ENCODE measurements at regions not wholly inside any gene's neighbourhood (a gene's known extent, or its start where the extent isn't known, plus 50 kb on each side); places are given as distances from the start of the nearest gene placed in this dataset.

DNA sequence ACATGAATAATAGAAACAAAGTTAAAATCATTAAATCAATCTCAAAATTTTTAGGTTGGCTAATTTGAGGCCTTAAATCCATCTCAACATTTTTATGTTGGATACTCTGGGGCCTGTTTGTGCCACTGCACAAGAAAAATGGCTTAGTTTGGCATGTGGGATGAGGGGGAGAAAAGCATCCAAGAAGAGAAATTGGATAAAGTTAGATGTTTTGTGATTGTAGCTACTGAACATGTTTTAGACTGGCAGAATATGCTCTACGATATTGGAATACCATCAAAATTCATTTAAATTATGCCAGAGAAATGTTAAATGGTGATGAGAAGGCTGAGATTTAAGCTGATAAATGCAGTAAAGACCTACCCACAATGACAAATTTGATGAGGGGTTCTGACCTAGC, 376.9 kb downstream of the CXXC4 start:
- no peak for DNase-seq
- Mint-ChIP-seq H3K4me1 (no peaks in the 10 kb centered on the region), H3K9me3 (ENCODE audit: low read depth) (peaks cover 13% of the 10 kb centered on the region), H3K27me3 (no peaks in the 10 kb centered on the region), H3K36me3 (ENCODE audit: low read depth) (no peaks in the 10 kb centered on the region), H3K27ac (no peak overlapping the region), H3K4me3 (no peak overlapping the region)
- CTCF ChIA-PET: interaction anchor here (0.9 kb wide), 1 partner anchor 18 kb away, joined by 3 read pairs; no protein-coding TSS in a partner anchor
- no peak for ATAC-seq
- intact Hi-C loops (cut with DNase I, micrococcal nuclease): no loop called here
- POLR2A ChIA-PET: no interaction called here

DNA sequence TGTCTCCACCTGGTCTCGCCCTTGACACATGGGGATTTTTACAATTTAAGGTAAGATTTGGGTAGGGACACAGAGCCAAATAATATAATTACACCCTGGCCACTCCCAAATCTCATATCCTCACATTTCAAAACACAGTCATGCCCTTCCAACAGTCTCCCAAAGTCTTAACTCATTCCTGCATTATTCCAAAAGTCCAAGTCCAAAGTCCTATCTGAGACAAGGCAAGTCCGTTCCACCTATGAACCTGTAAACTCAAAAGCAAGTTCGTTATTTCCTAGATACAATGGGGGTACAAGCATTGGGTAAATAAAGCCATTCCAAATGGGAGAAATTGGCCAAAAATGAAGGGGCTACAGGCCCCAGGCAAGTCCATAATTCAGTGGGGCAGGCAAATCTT, 380.8 kb downstream of the CXXC4 start:
- CTCF ChIA-PET: no interaction called here
- Mint-ChIP-seq H3K4me3 (no peak overlapping the region), H3K4me1 (no peaks in the 10 kb centered on the region), H3K36me3 (ENCODE audit: low read depth) (no peaks in the 10 kb centered on the region), H3K9me3 (ENCODE audit: low read depth) (peaks cover 18% of the 10 kb centered on the region), H3K27me3 (no peaks in the 10 kb centered on the region), H3K27ac (no peak overlapping the region)
- intact Hi-C loops (cut with DNase I, micrococcal nuclease): no loop called here
- DNase-seq: no peak
- no peak for ATAC-seq
- POLR2A ChIA-PET: no interaction called here

- intact Hi-C loops (cut with DNase I, micrococcal nuclease): no loop called here
- Mint-ChIP-seq H3K9me3 (ENCODE audit: low read depth) (peaks cover 26% of the 10 kb centered on the region), H3K27me3 (no peaks in the 10 kb centered on the region), H3K36me3 (ENCODE audit: low read depth) (no peaks in the 10 kb centered on the region), H3K4me1 (no peaks in the 10 kb centered on the region), H3K4me3 (no peak overlapping the region), H3K27ac (no peak overlapping the region)
- CTCF ChIA-PET: interaction anchor here (0.9 kb wide), 1 partner anchor 18 kb away, joined by 3 read pairs; no protein-coding TSS in a partner anchor
- POLR2A ChIA-PET: no interaction called here
- no peak for ATAC-seq
- DNase-seq: no peak
Observed at GRCh38 chr4:104099141-104099540, 379.4 kb upstream of the TACR3 start.

- ATAC-seq (no peak), DNase-seq (no peak)
- ChIA-PET CTCF (no interaction called here), POLR2A (no interaction called here)
- Mint-ChIP-seq H3K4me1 (no peaks in the 10 kb centered on the region), H3K36me3 (ENCODE audit: low read depth) (no peaks in the 10 kb centered on the region), H3K9me3 (ENCODE audit: low read depth) (peaks cover 13% of the 10 kb centered on the region), H3K27ac (no peak overlapping the region), H3K4me3 (no peak overlapping the region), H3K27me3 (no peaks in the 10 kb centered on the region)
- intact Hi-C loops (cut with DNase I, micrococcal nuclease): no loop called here
Observed at GRCh38 chr4:104093247-104093646, 373.5 kb upstream of the TACR3 start.

DNA sequence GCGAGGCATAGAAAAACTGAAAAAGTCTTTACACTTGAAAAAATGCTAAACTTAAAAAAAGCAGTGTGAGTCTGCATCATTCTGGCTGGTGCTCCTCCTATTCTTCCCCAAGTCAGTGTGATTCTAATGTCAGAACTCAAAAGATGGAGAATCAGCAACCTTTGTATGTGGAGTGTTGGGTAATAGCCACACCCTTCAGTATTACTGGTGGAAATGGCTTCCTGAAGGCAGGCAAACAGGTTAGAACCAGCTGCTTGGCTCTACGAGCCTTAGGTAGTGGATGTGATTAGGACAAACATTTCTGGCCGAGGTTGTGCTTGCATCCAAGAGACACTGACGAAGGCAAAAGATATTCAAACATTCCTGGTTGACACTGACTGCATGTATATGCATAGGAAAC, 353.4 kb upstream of the TACR3 start:
- intact Hi-C loops (cut with DNase I, micrococcal nuclease): no loop called here
- CTCF ChIA-PET: no interaction called here

GRCh38 chr4:104066533-104066932, 346.7 kb upstream of the TACR3 start:
- Mint-ChIP-seq H3K36me3 (ENCODE audit: low read depth) (no peaks in the 10 kb centered on the region), H3K9me3 (ENCODE audit: low read depth) (peaks cover 8% of the 10 kb centered on the region), H3K27ac (no peak overlapping the region), H3K27me3 (no peaks in the 10 kb centered on the region), H3K4me3 (no peak overlapping the region), H3K4me1 (no peaks in the 10 kb centered on the region)
- DNase-seq (no peak), ATAC-seq (no peak)
- intact Hi-C loops (cut with DNase I, micrococcal nuclease): loop anchor here in 1 of 2 experiments (5.0 kb wide), 1 partner anchor 796 kb away; no protein-coding TSS in a partner anchor
- ChIA-PET POLR2A (no interaction called here), CTCF (no interaction called here)

More for the DNA sequence above, 353.4 kb upstream of the TACR3 start:
- H3K36me3 Mint-ChIP-seq (ENCODE audit: low read depth): no peaks in the 10 kb centered on the region
- no peaks in the 10 kb centered on the region for H3K27me3 Mint-ChIP-seq
- DNase-seq (no peak), ATAC-seq (no peak)
- no peak overlapping the region for H3K4me3 Mint-ChIP-seq
- peaks cover 8% of the 10 kb centered on the region for H3K9me3 Mint-ChIP-seq (ENCODE audit: low read depth)
- POLR2A ChIA-PET: no interaction called here
- no peak overlapping the region for H3K27ac Mint-ChIP-seq
- no peaks in the 10 kb centered on the region for H3K4me1 Mint-ChIP-seq

DNA sequence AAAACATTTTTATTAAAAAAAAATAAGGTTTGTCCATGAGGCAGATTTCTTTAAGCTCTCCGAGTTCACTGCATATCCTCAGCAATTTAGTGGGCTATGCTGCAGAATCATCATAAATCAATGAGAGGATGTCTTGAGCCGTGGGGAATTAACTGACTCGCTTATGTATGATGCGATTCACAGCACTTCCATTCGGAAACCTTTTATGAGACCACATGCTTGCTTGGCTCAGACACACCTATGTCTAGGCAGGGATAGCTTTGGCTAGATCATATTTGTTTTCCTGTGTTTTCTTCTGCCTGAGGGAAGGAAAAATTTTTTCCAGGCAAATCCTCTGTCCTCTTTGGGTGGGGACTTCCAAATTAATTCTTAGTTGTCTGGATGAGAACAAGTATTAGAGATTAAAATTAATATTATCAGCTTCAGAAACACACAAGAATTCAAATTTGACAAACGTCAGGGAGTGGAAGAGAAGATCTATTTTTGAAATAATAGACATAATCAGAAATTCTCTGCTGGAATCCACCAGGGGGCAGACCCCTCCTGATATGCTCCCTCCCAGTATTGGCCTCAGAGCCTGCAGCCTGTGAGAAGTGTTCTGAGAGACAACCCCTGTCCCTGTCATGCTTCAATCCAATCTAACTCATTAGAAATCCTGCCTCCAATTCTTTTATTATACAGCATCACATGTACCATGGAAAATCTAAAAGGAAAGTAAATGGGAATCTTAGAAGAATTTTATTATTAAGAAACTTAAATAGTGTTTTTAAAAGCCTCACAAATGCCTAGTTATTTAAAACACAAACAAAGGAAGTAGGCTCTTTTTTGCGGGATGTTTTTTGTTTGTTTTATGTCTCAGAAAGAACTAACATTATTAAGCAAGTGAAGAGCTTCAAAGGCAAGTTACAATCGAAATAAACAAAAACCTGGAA, 345.1 kb upstream of the TACR3 start:
- DNase-seq (peak; percentile 35), ATAC-seq (no peak)
- Mint-ChIP-seq H3K27me3 (no peaks in the 10 kb centered on the region), H3K4me1 (no peaks in the 10 kb centered on the region), H3K27ac (no peak overlapping the region), H3K4me3 (no peak overlapping the region), H3K36me3 (ENCODE audit: low read depth) (no peaks in the 10 kb centered on the region), H3K9me3 (ENCODE audit: low read depth) (peaks cover 2% of the 10 kb centered on the region)
- ChIA-PET CTCF (interaction anchor here (1.4 kb wide), 1 partner anchor 9 kb away, joined by 4 read pairs; no protein-coding TSS in a partner anchor), POLR2A (no interaction called here)
- intact Hi-C loops (cut with DNase I, micrococcal nuclease): loop anchor here in 1 of 2 experiments (5.0 kb wide), 1 partner anchor 797 kb away; no protein-coding TSS in a partner anchor

GRCh38 chr4:104063341-104063740, 343.6 kb upstream of the TACR3 start:
- Mint-ChIP-seq H3K4me1 (no peaks in the 10 kb centered on the region), H3K9me3 (ENCODE audit: low read depth) (no peaks in the 10 kb centered on the region), H3K36me3 (ENCODE audit: low read depth) (no peaks in the 10 kb centered on the region), H3K27ac (no peak overlapping the region), H3K27me3 (no peaks in the 10 kb centered on the region), H3K4me3 (no peak overlapping the region)
- intact Hi-C loops (cut with DNase I, micrococcal nuclease): no loop called here
- CTCF ChIA-PET: no interaction called here
- ATAC-seq (no peak), DNase-seq (no peak)
- POLR2A ChIA-PET: no interaction called here

DNA sequence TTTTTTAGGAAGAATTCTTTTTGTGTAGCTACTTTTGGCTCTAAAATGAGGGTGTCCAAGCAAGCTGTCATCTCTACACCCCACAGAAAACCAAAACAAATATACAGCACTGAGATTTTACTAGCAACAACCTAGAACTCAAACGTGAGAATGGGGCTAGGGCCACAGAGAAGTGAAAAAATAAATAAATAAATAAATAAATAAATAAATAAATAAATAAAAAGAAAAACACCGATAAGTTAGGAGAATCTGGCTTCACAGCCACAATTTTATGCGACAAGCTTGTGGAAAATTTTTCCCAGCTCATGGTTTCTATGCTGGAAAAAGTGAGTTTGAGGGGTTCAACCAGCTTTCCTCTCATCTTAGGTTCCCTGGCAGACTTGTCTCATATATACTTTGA, 324.6 kb upstream of the TACR3 start:
- POLR2A ChIA-PET: no interaction called here
- no peaks in the 10 kb centered on the region for H3K36me3 Mint-ChIP-seq (ENCODE audit: low read depth)
- H3K27ac Mint-ChIP-seq: no peak overlapping the region
- CTCF ChIA-PET: no interaction called here
- DNase-seq: no peak
- no peaks in the 10 kb centered on the region for H3K4me1 Mint-ChIP-seq
- ATAC-seq: no peak
- intact Hi-C loops (cut with DNase I, micrococcal nuclease): no loop called here
- no peaks in the 10 kb centered on the region for H3K9me3 Mint-ChIP-seq (ENCODE audit: low read depth)
- H3K27me3 Mint-ChIP-seq: no peaks in the 10 kb centered on the region
- H3K4me3 Mint-ChIP-seq: no peak overlapping the region

DNA sequence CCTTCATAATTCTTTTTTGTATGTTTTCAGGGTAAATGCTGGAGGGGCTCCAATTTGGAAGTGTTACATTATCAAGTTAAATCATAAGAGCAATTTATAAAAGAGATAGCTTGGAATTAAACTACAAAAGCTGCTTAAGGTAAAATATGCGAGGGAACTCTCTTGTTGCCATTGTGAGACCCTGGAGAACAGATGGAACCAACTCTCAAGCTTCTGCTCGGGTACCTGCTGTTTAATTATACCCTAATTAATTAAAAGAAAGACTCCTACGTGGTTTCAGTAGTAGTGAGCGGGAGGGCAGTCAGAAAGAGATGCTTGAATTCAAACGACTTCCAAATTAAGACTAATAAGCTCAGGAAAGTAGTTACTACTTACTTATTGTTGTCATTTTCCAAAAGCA, 313.1 kb upstream of the TACR3 start:
- H3K27me3 Mint-ChIP-seq: no peaks in the 10 kb centered on the region
- ChIA-PET POLR2A (no interaction called here), CTCF (no interaction called here)
- H3K36me3 Mint-ChIP-seq (ENCODE audit: low read depth): no peaks in the 10 kb centered on the region
- no peak for ATAC-seq
- DNase-seq: no peak
- intact Hi-C loops (cut with DNase I, micrococcal nuclease): no loop called here
- no peak overlapping the region for H3K4me3 Mint-ChIP-seq
- no peak overlapping the region for H3K27ac Mint-ChIP-seq
- peaks cover 2% of the 10 kb centered on the region for H3K9me3 Mint-ChIP-seq (ENCODE audit: low read depth)
- H3K4me1 Mint-ChIP-seq: no peaks in the 10 kb centered on the region

DNA sequence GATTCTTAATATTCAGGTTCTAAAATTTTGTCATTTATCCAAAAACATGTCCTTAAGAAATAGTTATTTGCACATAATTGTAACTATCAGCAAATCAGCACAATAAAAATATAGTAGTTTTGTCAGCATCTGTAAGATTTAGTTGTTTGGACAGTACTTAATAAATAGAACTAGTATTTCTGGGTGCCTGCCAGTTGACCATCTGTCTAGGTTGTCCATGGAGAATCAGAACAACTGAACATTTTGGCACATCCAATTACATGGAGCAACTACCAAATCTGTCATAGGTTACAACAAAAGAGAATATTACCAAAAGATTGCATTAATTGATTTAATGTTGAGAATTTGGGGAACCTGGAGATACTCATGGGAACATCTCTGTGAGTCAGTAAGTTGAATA, 305.5 kb upstream of the TACR3 start:
- ChIA-PET CTCF (no interaction called here), POLR2A (no interaction called here)
- Mint-ChIP-seq H3K36me3 (ENCODE audit: low read depth) (no peaks in the 10 kb centered on the region), H3K9me3 (ENCODE audit: low read depth) (no peaks in the 10 kb centered on the region), H3K4me1 (no peaks in the 10 kb centered on the region), H3K4me3 (no peak overlapping the region), H3K27ac (no peak overlapping the region), H3K27me3 (no peaks in the 10 kb centered on the region)
- ATAC-seq (no peak), DNase-seq (no peak)
- intact Hi-C loops (cut with DNase I, micrococcal nuclease): no loop called here

DNA sequence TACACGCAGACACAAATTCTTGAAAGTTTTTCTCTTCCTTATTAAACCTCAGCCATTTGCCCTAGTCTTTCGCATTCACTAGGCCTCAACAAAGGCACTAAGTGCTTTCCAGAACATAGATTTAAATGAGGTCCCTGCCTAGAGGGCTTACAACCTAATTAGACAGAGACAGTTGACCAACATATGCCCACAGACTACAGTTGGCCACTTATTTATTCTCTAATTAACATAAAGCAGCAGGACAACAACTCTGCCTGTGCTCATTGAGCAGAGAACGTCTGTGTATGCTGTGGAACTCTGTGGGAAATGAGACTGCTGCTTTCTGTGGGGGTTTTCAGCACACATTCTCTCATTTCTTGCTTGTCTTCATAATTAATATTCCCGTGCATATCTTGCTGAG, 303.0 kb upstream of the TACR3 start:
- Mint-ChIP-seq H3K27me3 (no peaks in the 10 kb centered on the region), H3K4me3 (no peak overlapping the region), H3K9me3 (ENCODE audit: low read depth) (no peaks in the 10 kb centered on the region), H3K27ac (no peak overlapping the region), H3K36me3 (ENCODE audit: low read depth) (no peaks in the 10 kb centered on the region), H3K4me1 (no peaks in the 10 kb centered on the region)
- ChIA-PET POLR2A (no interaction called here), CTCF (no interaction called here)
- ATAC-seq: no peak
- no peak for DNase-seq
- intact Hi-C loops (cut with DNase I, micrococcal nuclease): no loop called here
